Urothelium cell line (cell line): ENCODE measurements at regions not wholly inside any gene's neighbourhood (a gene's known extent, or its start where the extent isn't known, plus 50 kb on each side); places are given as distances from the start of the nearest gene placed in this dataset.

Experiments used
- DNase-seq: peaks from one replicate; pipeline ENCODE4 v3.0.0; 2011; ENCODE audit warnings: low spot score, mixed read lengths
- FAIRE-seq: peaks from 2 replicates; lab custom pipeline; 2011; peaks lifted over from hg19 to GRCh38; lab: Jason Lieb, UNC

DNA sequence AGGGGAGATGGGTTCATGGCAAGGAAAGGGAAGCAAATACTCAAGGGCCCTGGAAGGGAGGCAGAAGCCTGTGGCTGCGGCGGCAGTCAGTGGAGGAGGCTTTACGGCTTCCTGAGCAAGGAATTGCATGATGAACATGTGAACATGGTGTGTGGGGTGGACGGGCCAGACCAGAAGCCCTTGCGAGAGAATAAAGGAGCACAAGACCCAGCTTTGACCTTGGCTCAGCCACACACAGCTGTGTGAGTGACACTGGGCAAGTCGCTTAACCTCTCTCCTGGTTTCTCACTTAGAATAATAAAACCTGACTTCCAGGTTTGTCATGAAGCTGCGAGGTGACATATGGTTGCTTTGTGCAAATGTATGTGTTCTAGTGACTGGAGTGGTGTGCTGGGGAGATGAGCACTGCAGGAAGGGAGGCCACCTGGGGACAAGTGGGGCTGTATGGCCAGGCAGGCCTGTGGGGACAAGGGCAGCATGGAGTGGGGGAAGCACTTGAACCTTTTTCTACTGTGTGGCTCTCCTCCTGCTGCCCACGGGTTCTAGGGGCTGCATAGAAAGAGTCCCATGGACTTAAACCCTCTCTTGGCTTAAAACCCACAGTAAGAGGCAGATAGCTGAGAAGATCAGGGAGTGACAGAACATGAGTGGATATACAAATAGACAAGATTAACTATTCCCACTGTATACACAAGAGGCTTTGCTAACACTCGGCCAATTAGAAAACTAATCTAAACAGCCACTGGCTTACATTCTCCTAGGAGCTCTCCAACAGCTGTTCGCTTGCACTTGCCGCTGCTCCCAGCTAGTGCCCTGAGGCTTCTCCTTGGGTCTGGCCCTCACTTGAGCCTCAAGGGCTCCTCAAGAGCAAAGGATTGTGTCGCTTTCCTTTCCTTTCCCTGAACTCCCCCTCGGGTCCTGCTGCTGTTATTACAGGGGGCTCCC lies 67.3 kb upstream of the CDON start:
- no peak for DNase-seq
- FAIRE-seq = no peak

DNA sequence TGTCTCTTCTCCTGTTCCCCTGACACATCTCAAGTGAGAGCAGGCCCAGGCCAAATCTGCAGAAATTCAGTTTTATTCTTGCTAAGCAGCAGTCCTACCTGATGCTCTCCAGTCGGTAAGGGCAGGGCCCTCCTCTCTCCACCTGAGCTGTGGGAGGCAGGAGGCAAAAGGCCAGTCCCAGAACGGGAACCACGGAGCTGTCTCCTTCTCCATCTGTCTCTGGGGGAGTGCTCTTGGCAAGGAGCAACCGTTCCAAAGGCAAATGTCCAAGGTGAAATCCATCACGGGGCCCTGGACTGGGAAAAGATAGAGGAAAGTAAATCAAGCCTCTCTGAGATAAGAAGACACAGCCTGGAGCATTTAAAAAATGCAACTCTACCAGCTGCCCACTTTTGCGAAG lies 65.2 kb upstream of the CDON start:
- FAIRE-seq (no peak), DNase-seq (no peak)

- no peak for DNase-seq
- no peak for FAIRE-seq
Measured at GRCh38 chr11:126127284-126127845, 64.7 kb upstream of the CDON start.

DNA sequence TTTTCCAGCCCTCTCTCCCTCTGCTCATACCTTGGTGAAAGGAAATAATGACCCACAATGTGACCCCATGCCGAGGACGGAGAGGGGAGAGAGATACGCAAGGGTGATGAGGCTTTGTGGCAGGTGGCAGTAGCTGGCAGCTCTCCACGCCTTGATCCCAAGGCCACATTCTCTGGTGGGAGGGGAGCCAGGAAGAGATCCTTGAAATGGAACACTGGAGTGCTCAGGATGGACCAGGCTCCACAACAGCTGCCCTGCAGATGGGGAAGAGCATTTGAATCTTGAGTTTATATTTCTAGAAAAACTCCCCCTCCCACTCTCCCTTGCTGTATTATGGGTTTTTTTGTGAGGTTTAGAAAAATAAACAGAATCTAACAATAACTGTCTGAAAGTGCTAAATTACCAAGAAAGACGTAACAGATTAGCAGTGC lies 61.6 kb upstream of the CDON start:
- FAIRE-seq (no peak), DNase-seq (no peak)

GRCh38 chr11:126123686-126124085 lies 61.0 kb upstream of the CDON start:
- DNase-seq (no peak), FAIRE-seq (no peak)

GRCh38 chr11:126122863-126123262 lies 60.2 kb upstream of the CDON start:
- DNase-seq (no peak), FAIRE-seq (no peak)

DNA sequence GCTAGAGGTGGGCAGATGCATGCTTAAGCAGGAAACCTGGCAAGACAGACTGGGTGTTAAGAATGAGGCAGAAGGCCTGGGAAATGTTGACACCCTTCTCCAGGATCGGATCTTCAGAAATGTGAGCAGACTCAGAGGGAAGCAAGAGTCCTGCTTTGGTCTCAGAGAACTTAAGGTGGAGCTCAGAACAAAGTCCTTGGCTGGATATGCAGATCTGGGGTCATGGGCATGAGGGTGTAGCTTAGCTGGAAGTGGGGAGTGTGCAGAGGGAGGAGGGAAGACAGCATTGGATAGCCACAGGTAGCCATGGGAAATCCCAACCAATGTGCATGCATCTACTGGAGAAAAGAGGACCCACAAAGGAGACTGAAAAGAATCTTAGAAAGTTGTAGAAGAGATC lies 58.6 kb upstream of the CDON start:
- no peak for FAIRE-seq
- no peak for DNase-seq

- FAIRE-seq (no peak), DNase-seq (no peak)
Measured at GRCh38 chr11:126118806-126119205, 56.1 kb upstream of the CDON start.

GRCh38 chr11:126115816-126116331 lies 53.2 kb upstream of the CDON start:
- DNase-seq (peak; percentile 42), FAIRE-seq (no peak)

GRCh38 chr11:126115127-126115495 lies 52.4 kb upstream of the CDON start:
- DNase-seq = no peak
- no peak for FAIRE-seq

- FAIRE-seq (no peak), DNase-seq (no peak)
Measured at GRCh38 chr11:126114486-126115126, 51.9 kb upstream of the CDON start.

DNA sequence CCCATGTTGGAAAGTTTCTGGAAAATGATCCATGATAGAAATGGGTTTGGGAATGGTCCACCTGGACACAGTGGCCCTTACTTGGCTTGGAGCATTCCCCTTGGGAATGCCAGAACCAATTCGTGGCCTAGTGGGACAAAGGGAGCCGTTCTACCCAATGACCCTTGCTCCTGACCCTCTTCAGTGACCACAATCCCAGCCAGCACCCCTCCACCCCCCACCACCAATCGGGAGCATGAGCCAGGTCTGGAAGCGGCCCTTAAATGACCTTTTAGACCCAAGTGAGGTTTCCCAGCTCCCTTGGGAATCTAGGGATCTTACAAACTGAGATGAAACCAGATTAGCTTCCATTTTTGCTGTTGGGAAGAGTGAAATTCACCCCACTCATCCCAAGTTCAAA lies 51.3 kb upstream of the CDON start:
- DNase-seq (no peak), FAIRE-seq (no peak)

DNA sequence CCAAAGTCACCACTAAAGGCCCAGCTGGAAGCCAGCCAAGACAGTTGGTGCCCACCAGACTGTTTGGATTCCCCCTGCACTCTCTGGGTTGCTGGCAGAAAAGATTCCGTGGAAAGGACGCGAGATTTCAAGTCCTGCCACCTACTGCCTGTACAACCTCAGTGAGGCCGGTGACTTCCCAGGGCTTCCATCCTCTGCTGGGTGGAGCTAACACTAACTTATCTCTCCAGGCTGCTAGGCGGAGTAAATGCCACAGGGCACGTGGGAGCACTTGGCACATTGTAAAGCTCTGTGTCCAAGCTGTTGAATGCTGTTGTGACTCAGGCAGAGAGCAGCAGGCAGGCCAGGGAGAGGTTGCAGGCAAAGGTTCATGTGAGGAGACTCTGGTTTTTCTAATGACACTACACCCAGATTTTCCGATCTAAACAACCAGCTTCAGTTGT lies 50.9 kb upstream of the CDON start:
- FAIRE-seq = no peak
- peak; percentile 72 for DNase-seq

DNA sequence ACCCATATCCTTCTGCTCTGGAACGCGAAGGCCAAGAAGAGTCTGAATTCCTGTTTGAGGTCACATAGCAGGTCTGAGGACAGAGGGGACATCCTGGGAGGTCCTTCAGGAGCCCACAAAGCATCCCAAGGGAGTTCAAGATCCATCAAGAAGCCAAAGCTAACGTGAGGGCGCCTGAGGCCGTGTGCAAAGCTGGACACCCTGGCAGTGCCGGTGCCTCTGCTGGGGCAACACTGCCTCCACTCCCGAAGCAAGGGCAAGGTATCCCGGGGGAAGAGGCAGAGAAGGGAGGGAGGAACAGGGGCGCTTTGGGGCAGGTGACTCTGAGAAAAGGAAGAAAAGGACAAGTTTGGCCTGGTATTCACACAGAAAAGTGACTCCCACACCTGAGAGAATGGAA lies 50.3 kb upstream of the CDON start:
- FAIRE-seq = no peak
- no peak for DNase-seq

DNA sequence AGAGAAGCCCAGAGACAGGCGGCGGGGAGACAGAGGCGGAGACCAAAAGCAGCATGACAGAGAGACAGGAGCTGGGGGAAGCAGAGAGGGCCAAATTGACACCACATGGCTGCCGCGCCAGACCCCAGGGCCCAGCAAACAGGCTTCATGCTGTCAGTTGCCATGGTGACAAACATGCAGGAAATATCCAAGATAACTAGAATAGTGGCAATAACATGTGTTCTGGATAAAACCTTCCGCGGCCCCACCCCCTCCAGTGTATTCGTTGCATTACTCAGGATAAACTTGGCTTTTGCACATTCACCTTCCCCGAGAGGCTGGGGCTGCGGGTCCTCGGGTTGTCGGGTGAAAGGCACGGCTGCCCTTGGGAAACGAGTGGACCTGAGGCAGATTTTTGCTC lies 49.9 kb upstream of the CDON start:
- no peak for FAIRE-seq
- DNase-seq = no peak
